ENCODE measurements at regions not wholly inside any gene's neighbourhood (a gene's known extent, or its start where the extent isn't known, plus 50 kb on each side); places are given as distances from the start of the nearest gene placed in this dataset.

DNA sequence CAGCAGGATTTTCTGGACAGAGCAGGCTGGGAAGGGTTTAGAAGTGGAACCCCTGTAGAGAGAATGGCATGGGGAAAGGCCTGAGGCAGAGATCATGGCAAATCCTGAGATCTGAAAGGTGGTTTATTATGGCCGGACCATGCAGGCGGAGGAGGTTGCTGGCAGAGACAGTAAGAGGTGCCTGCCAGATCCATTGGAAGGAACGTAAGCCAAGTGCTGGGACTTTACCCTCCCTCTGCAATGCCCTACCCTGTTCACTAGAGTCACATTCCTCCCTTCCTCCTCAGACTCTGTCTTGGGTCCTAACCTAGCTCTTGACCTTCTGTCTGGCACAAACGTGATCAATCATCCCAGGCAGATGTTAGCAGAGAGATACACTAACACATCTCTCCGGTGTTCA is 66.4 kb upstream of the SLC22A23 start:
- DNase-seq: no peak

DNA sequence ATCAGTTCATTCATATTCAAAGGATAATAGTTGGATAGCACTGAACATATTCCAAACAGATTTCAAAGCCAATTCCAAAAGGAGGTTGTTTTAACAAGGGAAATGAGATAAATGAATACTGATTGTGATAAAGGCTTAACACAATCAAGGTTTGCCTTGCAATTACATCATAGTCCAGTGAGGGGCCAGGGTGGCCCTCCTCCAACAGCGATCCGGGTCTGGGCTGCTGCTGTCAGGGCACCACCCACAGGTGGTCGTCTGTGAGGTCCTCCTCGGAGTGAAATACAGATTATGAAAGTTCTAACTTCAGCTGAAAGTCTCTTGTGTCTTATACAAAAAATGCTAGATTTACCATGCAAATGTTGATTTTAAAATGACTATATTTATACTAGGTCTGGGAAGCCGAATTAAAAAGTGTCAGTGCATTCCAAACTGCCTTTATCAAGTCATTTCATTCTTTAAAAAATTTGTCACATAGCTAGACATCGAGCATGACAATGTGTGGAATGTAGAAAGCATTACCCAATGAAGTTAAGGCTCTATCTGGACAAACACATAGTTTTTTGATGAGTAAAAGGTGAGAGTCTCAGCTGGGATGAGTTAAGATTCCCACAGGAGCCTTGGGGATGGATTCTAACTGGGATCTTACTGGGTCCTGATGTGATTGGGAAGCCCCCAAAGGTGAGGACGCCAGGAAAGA is 65.9 kb upstream of the SLC22A23 start:
- DNase-seq: no peak

DNA sequence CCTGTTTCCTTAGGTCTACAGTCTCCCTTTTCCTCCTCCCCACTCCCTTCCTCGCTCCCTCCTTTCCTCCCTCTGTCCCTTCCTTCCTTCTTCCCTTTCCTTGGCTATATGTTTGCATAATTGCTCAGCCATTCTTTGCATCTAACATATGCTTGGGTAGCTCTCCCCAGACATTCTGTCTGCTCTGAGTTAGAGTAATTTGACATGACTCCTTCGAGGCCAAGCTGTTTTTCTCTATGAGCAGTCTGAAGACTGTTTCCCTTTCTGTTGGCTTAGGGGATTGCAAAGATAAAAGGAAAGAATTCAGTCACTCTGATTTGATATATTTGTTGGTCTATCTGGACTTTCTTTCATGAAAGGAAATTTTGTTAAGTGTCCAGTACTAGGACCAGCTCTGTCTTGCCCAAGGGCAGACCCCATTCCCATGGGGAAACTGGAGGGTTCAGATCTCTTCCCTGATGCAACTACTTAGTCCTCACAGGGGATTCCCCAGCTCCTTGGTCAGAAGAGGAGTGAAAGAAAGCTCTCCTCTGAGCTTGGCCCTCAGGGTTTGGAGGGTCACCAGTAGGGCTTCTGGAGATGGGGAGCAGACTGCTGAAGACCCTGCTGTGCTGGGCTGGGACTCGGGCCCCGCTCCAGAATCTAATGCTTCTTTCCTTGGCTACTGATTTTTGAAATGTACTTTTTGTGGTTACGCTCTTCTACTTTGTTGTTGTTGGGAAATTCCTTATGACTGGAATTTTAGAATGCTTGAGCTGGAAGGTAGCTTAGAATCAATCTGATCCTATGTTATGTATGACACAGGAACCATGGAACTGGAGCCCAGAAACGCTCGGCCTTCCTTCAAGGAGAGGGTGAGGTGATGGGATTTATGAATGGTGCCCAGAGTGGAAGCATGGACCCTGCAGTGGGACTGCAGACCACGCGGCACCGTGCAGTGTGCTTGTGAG is 63.7 kb upstream of the SLC22A23 start:
- DNase-seq: no peak

DNA sequence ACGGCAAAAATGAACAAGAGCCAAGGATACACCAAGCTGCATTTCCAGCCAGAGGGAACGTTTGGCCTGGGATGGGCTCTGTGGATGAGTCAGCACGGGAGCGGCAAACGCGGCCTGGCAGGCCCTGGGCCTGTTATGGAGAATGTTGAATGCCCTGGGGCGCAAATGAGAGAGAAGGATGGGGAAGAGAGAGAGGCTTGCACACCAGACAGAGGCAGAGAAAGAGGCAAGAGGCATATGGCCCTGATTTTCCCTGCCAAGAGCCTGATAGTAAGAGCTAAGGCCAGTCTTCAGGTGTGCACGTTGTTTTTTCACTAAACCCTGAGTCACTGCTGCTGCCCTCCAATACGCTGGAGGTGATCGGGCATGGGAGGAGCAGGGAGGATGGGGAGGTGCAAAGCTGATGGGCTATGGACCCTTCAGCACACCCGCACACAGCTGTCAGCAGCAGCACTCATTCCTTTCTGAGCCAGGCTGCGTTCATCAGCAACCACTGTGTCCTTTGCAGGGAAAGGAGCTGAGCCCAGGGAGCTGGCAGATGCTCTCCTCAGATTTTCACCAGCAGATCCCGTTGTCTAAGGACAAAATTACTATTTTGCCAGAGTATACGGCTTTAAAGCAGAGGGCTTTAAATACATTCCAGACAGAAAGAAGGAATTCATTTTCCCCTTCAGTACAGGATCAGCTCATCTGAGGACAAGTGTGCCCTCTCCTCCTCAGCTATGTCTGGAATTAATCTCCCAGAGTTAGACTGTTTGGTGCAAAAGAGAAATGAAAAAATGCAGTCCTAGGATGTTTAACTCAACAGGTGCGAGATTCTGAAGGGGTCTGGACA is 61.7 kb upstream of the SLC22A23 start:
- DNase-seq: peak; percentile 52

DNA sequence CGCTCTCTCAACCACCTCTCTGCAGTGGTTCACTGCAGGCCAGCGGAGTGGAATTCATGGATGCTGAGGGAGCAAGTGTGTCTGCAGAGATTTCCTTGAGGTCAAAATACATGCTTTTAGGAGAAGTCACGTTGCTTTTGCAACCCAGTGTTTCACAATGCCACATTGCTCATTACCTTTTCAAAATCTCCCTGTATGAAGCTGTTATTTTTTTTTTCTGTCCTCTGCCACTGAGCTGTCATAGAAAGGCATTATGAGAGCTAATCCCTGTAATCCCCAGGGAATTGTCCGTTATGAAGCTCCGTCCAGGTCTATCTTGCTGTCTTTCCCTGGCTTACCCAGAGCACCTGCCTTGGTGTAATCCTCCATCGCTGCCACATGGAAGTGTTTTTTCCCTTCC is 60.5 kb upstream of the SLC22A23 start:
- no peak for DNase-seq

DNA sequence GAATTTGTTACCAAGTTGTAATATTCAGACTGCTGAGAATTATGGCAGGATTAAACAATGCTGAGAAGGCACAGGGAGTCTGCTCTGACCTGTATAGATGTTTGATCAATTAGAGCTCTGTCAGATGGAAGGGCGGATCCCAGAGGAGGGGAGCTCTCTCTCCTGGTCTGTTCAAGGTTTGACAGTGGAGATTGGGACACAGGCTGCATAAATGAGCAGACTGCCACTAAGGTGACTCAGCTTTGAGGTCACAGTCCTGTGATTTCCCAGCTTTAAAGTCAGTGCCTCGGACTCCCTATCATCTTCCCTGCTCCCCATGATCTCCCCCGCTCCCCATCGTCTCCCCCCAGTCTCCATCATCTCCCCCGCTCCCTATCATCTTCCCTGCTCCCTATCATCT is 59.2 kb upstream of the SLC22A23 start:
- no peak for DNase-seq

DNA sequence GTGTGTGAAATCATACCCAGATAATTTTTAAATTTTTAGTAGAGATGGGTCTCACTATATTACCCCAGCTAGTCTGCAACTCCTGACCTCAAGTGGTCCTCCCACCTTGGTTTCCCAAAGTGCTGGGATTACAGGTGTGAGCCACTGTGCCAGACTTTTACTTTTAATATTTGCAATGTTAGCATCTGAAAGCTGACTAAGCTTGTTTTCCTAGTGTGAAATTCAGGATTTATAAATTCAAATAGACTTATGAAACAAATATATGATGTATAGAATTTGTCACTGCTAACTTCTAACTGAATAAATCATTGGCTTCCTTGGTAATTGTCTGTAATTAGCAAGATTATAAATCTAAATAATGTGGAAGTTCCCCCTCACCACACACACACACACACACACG is 58.8 kb upstream of the SLC22A23 start:
- DNase-seq: no peak

DNA sequence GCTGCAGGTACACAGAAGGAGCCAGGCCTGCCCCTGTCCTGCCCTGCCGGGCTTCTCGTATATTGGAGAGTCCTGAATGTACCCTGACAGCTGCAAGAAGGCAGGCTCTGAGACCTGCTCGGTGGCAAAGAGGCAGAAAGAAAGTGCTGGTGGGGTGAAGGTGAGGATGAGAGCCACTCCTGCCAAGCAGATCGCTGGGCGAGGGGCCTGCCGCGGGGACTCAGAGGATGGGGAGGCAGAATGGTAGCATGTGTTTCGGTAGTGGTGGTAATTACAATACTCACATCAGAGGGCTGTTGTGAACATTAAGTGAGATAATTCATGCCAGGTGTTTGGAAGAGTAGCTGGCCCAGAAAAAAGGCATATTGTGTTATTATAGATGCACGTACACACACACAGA is 56.6 kb upstream of the SLC22A23 start:
- no peak for DNase-seq

DNA sequence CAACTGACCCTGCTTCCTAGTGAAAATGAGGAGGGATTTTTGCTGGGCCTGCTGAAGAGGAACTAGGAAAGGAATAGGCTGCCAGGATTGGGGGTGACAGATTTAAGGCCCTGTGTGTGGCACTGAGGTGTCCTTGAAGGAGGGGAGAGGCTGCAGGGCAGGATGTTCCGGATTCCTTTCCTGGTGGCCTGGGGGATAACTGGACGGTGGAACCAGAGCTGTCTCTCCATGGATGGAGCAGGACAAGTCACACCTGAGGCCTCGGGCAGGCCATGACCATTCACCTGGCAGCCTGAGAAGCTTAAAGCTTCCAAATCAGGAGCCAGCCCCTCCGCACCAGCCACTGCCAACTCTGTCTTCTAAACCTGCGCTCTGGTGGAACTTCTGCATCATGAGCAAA is 56.0 kb upstream of the SLC22A23 start:
- DNase-seq: no peak

DNA sequence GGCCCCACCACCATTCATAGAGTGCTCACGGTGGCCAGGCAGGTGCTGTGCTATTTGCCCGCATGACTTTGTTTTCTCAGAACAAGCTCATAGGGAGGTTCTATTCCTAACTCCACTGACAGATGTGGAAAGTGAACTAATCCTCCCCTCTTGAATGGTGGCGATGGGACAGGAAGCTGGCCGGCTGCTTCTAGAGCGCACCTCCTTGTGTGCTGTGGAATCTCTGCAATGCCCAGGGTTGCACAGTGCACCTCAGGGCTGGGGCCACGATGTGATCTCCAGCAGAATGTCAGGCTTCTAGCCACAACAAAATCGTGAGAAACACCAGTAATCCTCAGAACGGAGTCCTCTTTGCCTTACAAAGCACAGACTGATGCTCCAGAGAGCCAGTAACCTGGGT is 53.8 kb upstream of the SLC22A23 start:
- no peak for DNase-seq

DNA sequence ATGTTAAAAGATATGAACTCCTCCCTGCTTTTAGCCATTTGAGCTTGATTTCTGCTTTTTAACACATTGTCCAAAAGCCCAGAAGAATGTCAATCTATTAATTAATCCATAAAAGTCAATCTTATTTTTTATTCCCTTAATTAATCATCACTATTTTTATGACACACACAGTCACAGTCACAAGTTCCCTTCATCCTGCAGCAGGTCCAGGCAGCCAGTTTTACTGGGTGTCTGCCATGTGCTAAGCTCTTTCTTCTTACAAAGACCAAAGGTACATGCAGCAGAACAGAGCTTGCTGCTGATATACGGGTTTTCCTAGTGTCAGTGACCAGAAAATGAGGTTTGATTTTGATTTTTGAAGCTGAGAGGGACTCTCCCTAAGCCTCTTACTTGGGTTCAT is 53.3 kb upstream of the SLC22A23 start:
- no peak for DNase-seq

DNA sequence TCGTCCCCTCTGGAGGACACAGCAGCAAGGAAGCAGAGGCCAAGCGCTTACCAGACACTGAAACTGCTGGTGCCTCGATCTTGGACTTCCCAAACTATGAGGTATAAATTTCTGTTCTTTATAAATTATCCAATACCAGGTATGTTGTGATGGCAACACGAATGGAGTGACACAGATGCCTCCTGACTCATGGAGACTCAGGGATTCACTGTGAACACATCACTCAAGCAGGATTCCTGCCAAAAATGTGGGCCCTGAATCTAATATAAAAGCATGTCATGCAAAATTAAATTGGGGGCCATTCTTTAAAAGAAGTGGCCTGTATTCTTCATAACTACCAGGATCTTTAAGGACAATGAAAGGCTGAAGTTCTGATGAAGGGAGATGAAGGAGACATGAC is 52.5 kb upstream of the SLC22A23 start:
- DNase-seq: no peak

DNA sequence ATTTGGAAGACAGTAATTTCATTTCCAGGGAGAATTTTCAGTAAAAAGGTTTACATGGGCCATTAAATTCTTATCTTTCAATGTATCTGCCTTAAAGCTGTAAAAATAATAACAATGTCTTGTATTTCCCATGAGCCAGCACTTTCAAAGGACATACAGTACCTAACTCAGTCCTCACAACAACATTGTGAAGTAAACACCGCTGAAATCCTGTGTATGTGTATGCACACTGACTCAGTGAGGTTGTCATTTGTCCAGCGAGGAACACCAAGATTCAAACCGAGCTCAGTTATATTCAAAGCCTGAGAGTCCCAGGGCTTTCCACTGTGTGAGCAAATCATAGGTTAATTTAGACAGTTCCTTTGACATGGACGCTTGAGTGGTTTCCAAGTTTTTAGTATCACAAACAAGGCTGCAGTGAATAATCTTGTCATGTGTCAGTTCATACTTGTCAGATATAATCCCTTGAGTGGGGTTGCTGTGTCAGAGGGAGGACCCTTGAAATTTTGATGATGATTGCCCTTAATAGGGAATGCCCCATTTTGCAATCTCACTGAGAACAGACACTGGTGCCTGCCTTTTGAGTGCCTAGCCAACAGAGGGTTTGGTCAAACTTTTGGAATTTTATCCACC is 50.0 kb upstream of the SLC22A23 start:
- DNase-seq: peak; percentile 91

Measured in eye (tissue), 1 donor.